Liver (tissue), 8 donors: ENCODE measurements at regions not wholly inside any gene's neighbourhood (a gene's known extent, or its start where the extent isn't known, plus 50 kb on each side); places are given as distances from the start of the nearest gene placed in this dataset.

ENCODE experiments used
- DNase-seq: peaks from one replicate; pipeline ENCODE4 v3.0.0-alpha.2; 2017; ENCODE audit warnings: low spot score
- H3K27ac ChIP-seq, 2 donors: one replicate each; pipeline ENCODE4 v1.7.0; 2013; ENCODE audit warnings: inconsistent platforms in 2 of 2, low read length in 2 of 2, control low read depth in 1 of 2, low read depth in 1 of 2, mild to moderate bottlenecking in 1 of 2
- H3K27me3 ChIP-seq, 4 donors: one replicate each; pipeline versions ENCODE4 v1.6.1 to v1.7.0; 2013; ENCODE audit warnings: low read length in 3 of 4, inconsistent platforms in 1 of 4, mild to moderate bottlenecking in 1 of 4, moderate library complexity in 1 of 4; ENCODE audit not compliant: control insufficient read depth in 4 of 4, insufficient read depth in 4 of 4
- H3K36me3 ChIP-seq, 4 donors: one replicate each; pipeline versions ENCODE4 v1.6.1 to v1.7.0; 2013; ENCODE audit warnings: low read length in 3 of 4, mild to moderate bottlenecking in 3 of 4, low read depth in 1 of 4, moderate library complexity in 1 of 4; ENCODE audit not compliant: control insufficient read depth in 4 of 4, insufficient read depth in 3 of 4
- H3K4me1 ChIP-seq, 4 donors: one replicate each; pipeline versions ENCODE4 v1.6.1 to v1.7.0; 2013; ENCODE audit warnings: low read length in 3 of 4, mild to moderate bottlenecking in 3 of 4, moderate library complexity in 1 of 4; ENCODE audit not compliant: control insufficient read depth in 4 of 4, insufficient read depth in 4 of 4
- H3K4me3 ChIP-seq, 3 donors: one replicate each; pipeline versions ENCODE4 v1.6.1 to v1.7.0; 2013; ENCODE audit warnings: low read length in 3 of 3, control low read depth in 1 of 3, low read depth in 1 of 3, mild to moderate bottlenecking in 1 of 3
- H3K9ac ChIP-seq, 2 donors: one replicate each; pipeline ENCODE4 v1.7.0; 2013; ENCODE audit warnings: low read length in 2 of 2, mild to moderate bottlenecking in 2 of 2, moderate library complexity in 2 of 2, control low read depth in 1 of 2, low read depth in 1 of 2
- H3K9me3 ChIP-seq, 4 donors: one replicate each; pipeline versions ENCODE4 v1.6.1 to v1.7.0; 2013; ENCODE audit warnings: low read length in 3 of 4; ENCODE audit not compliant: control insufficient read depth in 4 of 4
- EGR1 ChIP-seq, 2 donors: IDR thresholded peaks; 2 replicates each; pipeline ENCODE4 v1.6.1; 2016 to 2018; ENCODE audit warnings: antibody characterized with exemption in 2 of 2, low read depth in 2 of 2
- FOXA2 ChIP-seq: IDR thresholded peaks from 2 replicates; pipeline ENCODE4 v1.6.1; 2016; ENCODE audit warnings: antibody characterized with exemption
- GABPA ChIP-seq, 2 donors: IDR thresholded peaks in 1 of 2; conservative IDR thresholded peaks in 1 of 2; 2 replicates each; pipeline ENCODE4 v1.6.1; 2016; ENCODE audit warnings: antibody characterized with exemption in 2 of 2, mild to moderate bottlenecking in 1 of 2, moderate library complexity in 1 of 2
- HNF4A ChIP-seq, 2 donors: conservative IDR thresholded peaks; 2 replicates each; pipeline ENCODE4 v1.6.1; 2016; ENCODE audit warnings: antibody characterized with exemption in 2 of 2, mild to moderate bottlenecking in 2 of 2
- HNF4G ChIP-seq: IDR thresholded peaks from 2 replicates; pipeline ENCODE4 v1.6.1; 2016; ENCODE audit warnings: antibody characterized with exemption
- JUND ChIP-seq, 2 donors: IDR thresholded peaks; 2 replicates each; pipeline ENCODE4 v1.6.1; 2016; ENCODE audit warnings: antibody characterized with exemption in 2 of 2
- NR2F2 ChIP-seq: IDR thresholded peaks from 2 replicates; pipeline ENCODE4 v1.6.1; 2016; ENCODE audit warnings: antibody characterized with exemption
- RAD21 ChIP-seq, 2 donors: IDR thresholded peaks; 2 replicates each; pipeline ENCODE4 v1.6.1; 2016; ENCODE audit warnings: antibody characterized with exemption in 2 of 2, mild to moderate bottlenecking in 2 of 2
- RXRA ChIP-seq, 2 donors: IDR thresholded peaks; 2 replicates each; pipeline ENCODE4 v1.6.1; 2017 to 2018; ENCODE audit warnings: antibody characterized with exemption in 2 of 2, mild to moderate bottlenecking in 1 of 2
- SP1 ChIP-seq: IDR thresholded peaks from 2 replicates; pipeline ENCODE4 v1.6.1; 2018; ENCODE audit warnings: antibody characterized with exemption, mild to moderate bottlenecking
- TAF1 ChIP-seq: conservative IDR thresholded peaks from 2 replicates; pipeline ENCODE4 v1.6.1; 2016; ENCODE audit warnings: antibody characterized with exemption, mild to moderate bottlenecking
- YY1 ChIP-seq: IDR thresholded peaks from 2 replicates; pipeline ENCODE4 v1.6.1; 2016; ENCODE audit warnings: antibody characterized with exemption, mild to moderate bottlenecking
- WGBS: extraction: QIAGEN DNeasy Blood & Tissue Kit; methylation state at CpG from one replicate; pipeline ENCODE4 v1.1.7; 2013; 5-methylcytosine and 5-hydroxymethylcytosine counted together
- TF ChIP-seq, protein P1 (sequence below): IDR thresholded peaks from 2 replicates; pipeline ENCODE4 v1.6.1; 2016; ENCODE audit warnings: antibody characterized with exemption
- TF ChIP-seq, protein P2 (sequence below): IDR thresholded peaks from 2 replicates; pipeline ENCODE4 v1.6.1; 2016; ENCODE audit warnings: antibody characterized with exemption
- TF ChIP-seq, protein P3 (sequence below): fragments of 150-350 bp; IDR thresholded peaks from 2 replicates; pipeline ENCODE4 v1.5.1; 2017; ENCODE audit warnings: improper control_type of control experiment, low read depth, low read length; ENCODE audit not compliant: missing input control
- TF ChIP-seq, protein P4 (sequence below): IDR thresholded peaks from 2 replicates; pipeline ENCODE4 v1.6.1; 2016; ENCODE audit warnings: antibody characterized with exemption, mild to moderate bottlenecking
- TF ChIP-seq, protein P5 (sequence below): IDR thresholded peaks from 2 replicates; pipeline ENCODE4 v1.6.1; 2016; ENCODE audit warnings: antibody characterized with exemption
- donor health status: healthy.
- donor health status: healthy.
- donor health status: healthy.
- donor health status: healthy.
- donor health status: healthy.

DNA sequence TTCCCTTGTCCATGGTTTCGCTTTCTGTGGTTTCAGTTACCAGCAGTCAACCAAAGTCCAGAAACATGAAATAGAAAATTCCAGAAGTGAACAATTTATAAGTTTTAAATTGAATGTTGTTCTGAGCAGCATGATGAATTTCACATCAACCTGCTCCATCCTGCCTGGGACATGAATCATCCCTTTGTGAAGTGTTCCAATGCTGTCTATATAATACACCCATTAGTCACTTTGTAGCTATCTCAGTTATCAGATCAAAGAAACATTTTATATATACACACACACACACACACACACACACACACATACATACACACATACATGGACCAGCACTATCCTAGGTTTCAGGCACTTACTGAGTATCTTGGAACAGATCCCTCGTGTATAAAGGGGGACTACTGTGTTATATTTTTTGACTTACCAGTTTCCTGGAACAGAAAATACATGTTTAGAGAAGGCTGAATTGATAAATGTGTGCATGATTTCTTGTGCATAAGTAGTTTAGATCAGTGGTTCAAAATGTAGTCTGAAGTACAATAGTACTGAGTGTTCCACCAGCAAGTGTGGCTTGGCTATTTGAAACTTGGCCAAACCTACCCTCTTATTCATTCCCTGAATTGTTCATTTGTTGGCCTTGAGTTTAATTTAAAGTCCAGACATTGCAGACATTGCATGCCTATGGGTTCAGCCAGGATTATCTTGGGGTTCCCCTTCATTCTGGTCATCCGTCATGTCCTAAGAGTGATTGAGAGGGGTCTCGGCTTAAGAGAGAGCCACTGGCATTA, 510.0 kb downstream of the GADD45G start:
- Histone ChIP-seq H3K9me3 (peaks cover 0 to 3% (median 0%) of the 10 kb centered on the region in 4 donors), H3K4me3 (no peak overlapping the region), H3K27ac (no peak overlapping the region), H3K27me3 (no peaks in the 10 kb centered on the region), H3K36me3 (no peaks in the 10 kb centered on the region), H3K9ac (no peak overlapping the region), H3K4me1 (no peaks in the 10 kb centered on the region)
- no peak for TF ChIP-seq SP1
- TF ChIP-seq, protein P1, sequence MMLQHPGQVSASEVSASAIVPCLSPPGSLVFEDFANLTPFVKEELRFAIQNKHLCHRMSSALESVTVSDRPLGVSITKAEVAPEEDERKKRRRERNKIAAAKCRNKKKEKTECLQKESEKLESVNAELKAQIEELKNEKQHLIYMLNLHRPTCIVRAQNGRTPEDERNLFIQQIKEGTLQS = no peak
- no peak for TF ChIP-seq HNF4G
- no peak for TF ChIP-seq RXRA (IDR thresholded peaks at IDR 0.05)
- no peak for TF ChIP-seq JUND (IDR thresholded peaks at IDR 0.05)
- no peak for TF ChIP-seq YY1
- no peak for TF ChIP-seq NR2F2
- TF ChIP-seq FOXA2 = no peak
- no peak for TF ChIP-seq HNF4A (conservative IDR thresholded peaks at IDR 0.05)
- TF ChIP-seq, protein P2, sequence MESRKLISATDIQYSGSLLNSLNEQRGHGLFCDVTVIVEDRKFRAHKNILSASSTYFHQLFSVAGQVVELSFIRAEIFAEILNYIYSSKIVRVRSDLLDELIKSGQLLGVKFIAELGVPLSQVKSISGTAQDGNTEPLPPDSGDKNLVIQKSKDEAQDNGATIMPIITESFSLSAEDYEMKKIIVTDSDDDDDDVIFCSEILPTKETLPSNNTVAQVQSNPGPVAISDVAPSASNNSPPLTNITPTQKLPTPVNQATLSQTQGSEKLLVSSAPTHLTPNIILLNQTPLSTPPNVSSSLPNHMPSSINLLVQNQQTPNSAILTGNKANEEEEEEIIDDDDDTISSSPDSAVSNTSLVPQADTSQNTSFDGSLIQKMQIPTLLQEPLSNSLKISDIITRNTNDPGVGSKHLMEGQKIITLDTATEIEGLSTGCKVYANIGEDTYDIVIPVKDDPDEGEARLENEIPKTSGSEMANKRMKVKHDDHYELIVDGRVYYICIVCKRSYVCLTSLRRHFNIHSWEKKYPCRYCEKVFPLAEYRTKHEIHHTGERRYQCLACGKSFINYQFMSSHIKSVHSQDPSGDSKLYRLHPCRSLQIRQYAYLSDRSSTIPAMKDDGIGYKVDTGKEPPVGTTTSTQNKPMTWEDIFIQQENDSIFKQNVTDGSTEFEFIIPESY = no peak
- WGBS = 80% methylated on average over 4 of the region's 4 CpGs
- DNase-seq = no peak

DNA sequence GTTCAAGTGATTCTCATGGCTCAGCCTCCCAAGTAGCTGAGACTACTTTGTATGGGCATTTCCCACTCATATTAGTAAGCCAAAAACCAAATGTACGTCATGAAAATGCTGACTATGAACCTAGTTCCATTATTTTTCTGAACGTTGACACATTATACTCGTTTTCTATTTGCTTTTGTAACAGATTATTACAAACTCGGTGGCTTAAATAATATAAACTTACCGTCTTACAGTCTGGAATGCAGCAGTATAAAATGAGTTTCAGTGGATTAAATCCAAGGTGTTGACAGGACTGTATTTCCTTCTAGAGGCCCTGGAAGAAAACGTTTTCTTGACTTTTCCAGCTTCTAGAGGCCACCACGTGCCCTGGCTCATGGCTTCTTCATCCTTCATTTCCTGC, 517.0 kb downstream of the GADD45G start:
- Histone ChIP-seq H3K9me3 (no peaks in the 10 kb centered on the region), H3K9ac (no peak overlapping the region), H3K27ac (no peak overlapping the region), H3K36me3 (no peaks in the 10 kb centered on the region), H3K4me1 (no peaks in the 10 kb centered on the region), H3K4me3 (no peak overlapping the region), H3K27me3 (peaks cover 0 to 5% (median 0%) of the 10 kb centered on the region in 4 donors)
- 82% methylated on average over 7 of the region's 7 CpGs for WGBS
- DNase-seq = no peak
- TF ChIP-seq GABPA (IDR thresholded peaks at IDR 0.05 in 1 of 2, conservative IDR thresholded peaks at IDR 0.05 in 1 of 2) = no peak
- TF ChIP-seq, protein P3, sequence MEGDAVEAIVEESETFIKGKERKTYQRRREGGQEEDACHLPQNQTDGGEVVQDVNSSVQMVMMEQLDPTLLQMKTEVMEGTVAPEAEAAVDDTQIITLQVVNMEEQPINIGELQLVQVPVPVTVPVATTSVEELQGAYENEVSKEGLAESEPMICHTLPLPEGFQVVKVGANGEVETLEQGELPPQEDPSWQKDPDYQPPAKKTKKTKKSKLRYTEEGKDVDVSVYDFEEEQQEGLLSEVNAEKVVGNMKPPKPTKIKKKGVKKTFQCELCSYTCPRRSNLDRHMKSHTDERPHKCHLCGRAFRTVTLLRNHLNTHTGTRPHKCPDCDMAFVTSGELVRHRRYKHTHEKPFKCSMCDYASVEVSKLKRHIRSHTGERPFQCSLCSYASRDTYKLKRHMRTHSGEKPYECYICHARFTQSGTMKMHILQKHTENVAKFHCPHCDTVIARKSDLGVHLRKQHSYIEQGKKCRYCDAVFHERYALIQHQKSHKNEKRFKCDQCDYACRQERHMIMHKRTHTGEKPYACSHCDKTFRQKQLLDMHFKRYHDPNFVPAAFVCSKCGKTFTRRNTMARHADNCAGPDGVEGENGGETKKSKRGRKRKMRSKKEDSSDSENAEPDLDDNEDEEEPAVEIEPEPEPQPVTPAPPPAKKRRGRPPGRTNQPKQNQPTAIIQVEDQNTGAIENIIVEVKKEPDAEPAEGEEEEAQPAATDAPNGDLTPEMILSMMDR = no peak
- TF ChIP-seq RAD21 (IDR thresholded peaks at IDR 0.05) = no peak
- no peak for TF ChIP-seq HNF4G
- TF ChIP-seq TAF1 = no peak
- TF ChIP-seq, protein P4, sequence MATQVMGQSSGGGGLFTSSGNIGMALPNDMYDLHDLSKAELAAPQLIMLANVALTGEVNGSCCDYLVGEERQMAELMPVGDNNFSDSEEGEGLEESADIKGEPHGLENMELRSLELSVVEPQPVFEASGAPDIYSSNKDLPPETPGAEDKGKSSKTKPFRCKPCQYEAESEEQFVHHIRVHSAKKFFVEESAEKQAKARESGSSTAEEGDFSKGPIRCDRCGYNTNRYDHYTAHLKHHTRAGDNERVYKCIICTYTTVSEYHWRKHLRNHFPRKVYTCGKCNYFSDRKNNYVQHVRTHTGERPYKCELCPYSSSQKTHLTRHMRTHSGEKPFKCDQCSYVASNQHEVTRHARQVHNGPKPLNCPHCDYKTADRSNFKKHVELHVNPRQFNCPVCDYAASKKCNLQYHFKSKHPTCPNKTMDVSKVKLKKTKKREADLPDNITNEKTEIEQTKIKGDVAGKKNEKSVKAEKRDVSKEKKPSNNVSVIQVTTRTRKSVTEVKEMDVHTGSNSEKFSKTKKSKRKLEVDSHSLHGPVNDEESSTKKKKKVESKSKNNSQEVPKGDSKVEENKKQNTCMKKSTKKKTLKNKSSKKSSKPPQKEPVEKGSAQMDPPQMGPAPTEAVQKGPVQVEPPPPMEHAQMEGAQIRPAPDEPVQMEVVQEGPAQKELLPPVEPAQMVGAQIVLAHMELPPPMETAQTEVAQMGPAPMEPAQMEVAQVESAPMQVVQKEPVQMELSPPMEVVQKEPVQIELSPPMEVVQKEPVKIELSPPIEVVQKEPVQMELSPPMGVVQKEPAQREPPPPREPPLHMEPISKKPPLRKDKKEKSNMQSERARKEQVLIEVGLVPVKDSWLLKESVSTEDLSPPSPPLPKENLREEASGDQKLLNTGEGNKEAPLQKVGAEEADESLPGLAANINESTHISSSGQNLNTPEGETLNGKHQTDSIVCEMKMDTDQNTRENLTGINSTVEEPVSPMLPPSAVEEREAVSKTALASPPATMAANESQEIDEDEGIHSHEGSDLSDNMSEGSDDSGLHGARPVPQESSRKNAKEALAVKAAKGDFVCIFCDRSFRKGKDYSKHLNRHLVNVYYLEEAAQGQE = no peak
- TF ChIP-seq SP1 = no peak
- TF ChIP-seq YY1 = no peak
- no peak for TF ChIP-seq JUND (IDR thresholded peaks at IDR 0.05)
- no peak for TF ChIP-seq EGR1 (IDR thresholded peaks at IDR 0.05; ENCODE audit: low read depth in 2 of 2)
- no peak for TF ChIP-seq RXRA (IDR thresholded peaks at IDR 0.05)
- TF ChIP-seq, protein P5, sequence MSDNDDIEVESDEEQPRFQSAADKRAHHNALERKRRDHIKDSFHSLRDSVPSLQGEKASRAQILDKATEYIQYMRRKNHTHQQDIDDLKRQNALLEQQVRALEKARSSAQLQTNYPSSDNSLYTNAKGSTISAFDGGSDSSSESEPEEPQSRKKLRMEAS = no peak
